SK-N-SH (cell line): ENCODE measurements at regions not wholly inside any gene's neighbourhood (a gene's known extent, or its start where the extent isn't known, plus 50 kb on each side); places are given as distances from the start of the nearest gene placed in this dataset.

ENCODE experiments used
- CTCF ChIA-PET: fragments of 300-600, 350-600 bp; formaldehyde crosslinking; extraction: SDS; loops from one replicate; lab custom pipeline; 2021; lab: Yijun Ruan, JAX
- POLR2A ChIA-PET: fragments of 350-600 bp; sonication (Branson Sonifier 250); formaldehyde crosslinking; extraction: SDS; loops from one replicate; lab custom pipeline; 2020; ENCODE audit warnings: antibody characterized with exemption, inconsistent platforms; lab: Yijun Ruan, JAX
- DNase-seq: peaks from one replicate; pipeline ENCODE4 v3.0.0; 2012
- H2AFZ ChIP-seq: fragments of 200-600 bp; sonication (generic); 2 replicates; pipeline ENCODE4 v1.8.1; 2016; ENCODE audit warnings: antibody characterized with exemption, mild to moderate bottlenecking, low read depth
- H3F3A ChIP-seq: fragments of 200-600 bp; sonication (generic); replicated peaks from 2 replicates; pipeline ENCODE3; 2016; ENCODE audit warnings: antibody characterized with exemption, mild to moderate bottlenecking; ENCODE audit not compliant: insufficient read depth
- H3K27ac ChIP-seq, 2 experiments: fragments of 200-500 bp in 1 of 2; fragments of 200-600 bp in 1 of 2; sonication (Bioruptor generic) in 1 of 2; sonication (generic), shearing (Covaris generic) in 1 of 2; 2 replicates each; pipeline versions ENCODE4 v1.5.1 to v1.6.1; 2014 to 2016; ENCODE audit warnings: low read depth in 2 of 2, inconsistent platforms in 1 of 2, low read length in 1 of 2, mild to moderate bottlenecking in 1 of 2, mixed read lengths in 1 of 2
- H3K27me3 ChIP-seq: fragments of 200-600 bp; sonication (generic), shearing (Covaris generic); 2 replicates; pipeline ENCODE4 v1.6.1; 2016; ENCODE audit warnings: mixed run types; ENCODE audit not compliant: insufficient read depth
- H3K36me3 ChIP-seq, 2 experiments: fragments of 200-500 bp in 1 of 2; fragments of 200-600 bp in 1 of 2; sonication (Bioruptor generic) in 1 of 2; sonication (generic) in 1 of 2; replicated peaks in 1 of 2; 2 replicates each; pipeline versions ENCODE3 to v1.5.1; 2014 to 2016; ENCODE audit warnings: low read length in 1 of 2, mild to moderate bottlenecking in 1 of 2; ENCODE audit not compliant: insufficient read depth in 2 of 2, control insufficient read depth in 1 of 2
- H3K4me1 ChIP-seq, 2 experiments: fragments of 200-500 bp in 1 of 2; fragments of 200-600 bp in 1 of 2; sonication (Bioruptor generic) in 1 of 2; sonication (generic), shearing (Covaris generic) in 1 of 2; 2 replicates each; pipeline versions ENCODE4 v1.5.1 to v1.6.1; 2014 to 2016; ENCODE audit warnings: low read depth in 1 of 2, low read length in 1 of 2, mixed run types in 1 of 2; ENCODE audit not compliant: insufficient read depth in 2 of 2, control insufficient read depth in 1 of 2
- H3K4me2 ChIP-seq: fragments of 200-600 bp; sonication (generic), shearing (Covaris generic); 2 replicates; pipeline ENCODE4 v1.6.1; 2017; ENCODE audit warnings: mixed run types
- H3K4me3 ChIP-seq, 2 experiments: fragments of 200-500 bp in 1 of 2; fragments of 200-600 bp in 1 of 2; sonication (Bioruptor generic) in 1 of 2; sonication (generic), shearing (Covaris generic) in 1 of 2; 2 replicates each; pipeline versions ENCODE4 v1.5.1 to v1.8.1; 2014 to 2016; ENCODE audit warnings: low read depth in 2 of 2, inconsistent platforms in 1 of 2, low read length in 1 of 2, mild to moderate bottlenecking in 1 of 2, mixed read lengths in 1 of 2, moderate library complexity in 1 of 2
- H3K79me2 ChIP-seq: fragments of 200-600 bp; sonication (generic); 2 replicates; pipeline ENCODE4 v1.8.1; 2017; ENCODE audit warnings: mild to moderate bottlenecking; ENCODE audit not compliant: insufficient read depth
- H3K9ac ChIP-seq: fragments of 200-600 bp; sonication (generic); 2 replicates; pipeline ENCODE4 v1.6.1; 2017; ENCODE audit warnings: mixed run types
- H3K9me2 ChIP-seq: fragments of 200-600 bp; sonication (generic); 2 replicates; pipeline ENCODE4 v1.6.1; 2017; ENCODE audit warnings: mixed run types
- H3K9me3 ChIP-seq: fragments of 200-600 bp; sonication (generic); 2 replicates; pipeline ENCODE4 v1.6.1; 2017; ENCODE audit warnings: mixed run types, mild to moderate bottlenecking, moderate library complexity
- H4K20me1 ChIP-seq: fragments of 200-600 bp; sonication (generic); 2 replicates; pipeline ENCODE4 v1.6.1; 2017; ENCODE audit warnings: mild to moderate bottlenecking, mixed run types; ENCODE audit not compliant: insufficient read depth
- CHD2 ChIP-seq: fragments of 150-350 bp; IDR thresholded peaks from 2 replicates; pipeline ENCODE4 v1.6.1; 2018; ENCODE audit warnings: low read length; ENCODE audit not compliant: partially characterized antibody
- CTCF ChIP-seq: fragments of 200-600 bp; sonication (generic); IDR thresholded peaks from 2 replicates; pipeline ENCODE4 v1.6.1; 2017; ENCODE audit warnings: antibody characterized with exemption, mild to moderate bottlenecking, moderate library complexity
- ELF1 ChIP-seq: IDR thresholded peaks from 2 replicates; pipeline ENCODE4 v1.4.0; 2012
- EP300 ChIP-seq, 2 experiments: IDR thresholded peaks; 2 replicates each; pipeline versions ENCODE4 v1.4.0 to v1.6.1; 2012; ENCODE audit warnings: borderline replicate concordance in 1 of 2, low read depth in 1 of 2, low read length in 1 of 2
- GABPA ChIP-seq: IDR thresholded peaks from 2 replicates; pipeline ENCODE4 v1.4.0; 2012; ENCODE audit warnings: low read depth, mild to moderate bottlenecking
- GATA2 ChIP-seq: sonication (generic); formaldehyde crosslinking; IDR thresholded peaks from 2 replicates; pipeline ENCODE4 v1.5.0; 2020; ENCODE audit warnings: mild to moderate bottlenecking, missing genetic modification reagents
- MAX ChIP-seq: IDR thresholded peaks from 2 replicates; pipeline ENCODE4 v1.4.0; 2012; ENCODE audit warnings: low read depth
- MEF2A ChIP-seq: IDR thresholded peaks from 2 replicates; pipeline ENCODE4 v1.4.0; 2012; ENCODE audit warnings: low read depth, borderline replicate concordance
- NFIC ChIP-seq: IDR thresholded peaks from 2 replicates; pipeline ENCODE4 v1.4.0; 2012; ENCODE audit warnings: borderline replicate concordance
- PBX3 ChIP-seq: IDR thresholded peaks from 2 replicates; pipeline ENCODE4; 2012
- POLR2AphosphoS5 ChIP-seq: IDR thresholded peaks from 2 replicates; pipeline ENCODE4 v1.6.1; 2012; ENCODE audit warnings: low read depth, low read length
- RAD21 ChIP-seq: IDR thresholded peaks from 2 replicates; pipeline ENCODE4 v1.6.1; 2012; ENCODE audit warnings: mild to moderate bottlenecking, low read length
- RCOR1 ChIP-seq: fragments of 150-350 bp; IDR thresholded peaks from 2 replicates; pipeline ENCODE4 v1.6.1; 2017; ENCODE audit warnings: antibody characterized with exemption, low read length
- REST ChIP-seq: IDR thresholded peaks from 2 replicates; pipeline ENCODE4 v1.6.1; 2012; ENCODE audit warnings: mild to moderate bottlenecking, low read depth, low read length, moderate library complexity
- SIN3A ChIP-seq: IDR thresholded peaks from 2 replicates; pipeline ENCODE4 v1.6.1; 2012; ENCODE audit warnings: low read depth, mild to moderate bottlenecking, low read length, moderate library complexity, borderline replicate concordance
- SMC3 ChIP-seq: IDR thresholded peaks from 2 replicates; pipeline ENCODE4 v1.6.1; 2012; ENCODE audit warnings: low read depth, low read length, improper control_type of control experiment
- TEAD4 ChIP-seq: IDR thresholded peaks from 2 replicates; pipeline ENCODE4 v1.4.0; 2012; ENCODE audit warnings: mild to moderate bottlenecking, borderline replicate concordance; ENCODE audit not compliant: insufficient read depth
- USF2 ChIP-seq: fragments of 150-350 bp; IDR thresholded peaks from 2 replicates; pipeline ENCODE4 v1.6.1; 2017; ENCODE audit warnings: antibody characterized with exemption, low read length, low read depth, borderline replicate concordance
- YY1 ChIP-seq: IDR thresholded peaks from 2 replicates; pipeline ENCODE4 v1.4.0; 2012; ENCODE audit warnings: low read depth, mild to moderate bottlenecking
- ZBTB33 ChIP-seq: IDR thresholded peaks from 2 replicates; pipeline ENCODE4 v1.4.0; 2012; ENCODE audit warnings: low read depth, borderline replicate concordance

GRCh38 chr1:83527987-83528386 lies 470.9 kb downstream of the TTLL7 start:
- DNase-seq, result no peak
- Histone ChIP-seq H3F3A (no peaks in the 10 kb centered on the region), H4K20me1 (no peaks in the 10 kb centered on the region), H3K9me3 (no peaks in the 10 kb centered on the region), H3K4me2 (no peak overlapping the region), H3K27ac (no peak overlapping the region), H3K36me3 (no peaks in the 10 kb centered on the region), H3K4me3 (no peak overlapping the region), H3K4me1 (no peaks in the 10 kb centered on the region), H3K9ac (no peak overlapping the region), H3K79me2 (no peaks in the 10 kb centered on the region), H3K27me3 (no peaks in the 10 kb centered on the region), H2AFZ (no peak overlapping the region), H3K9me2 (no peaks in the 10 kb centered on the region)
- ChIA-PET CTCF (no interaction called here), POLR2A (no interaction called here)
- no peak for TF ChIP-seq RCOR1
- TF ChIP-seq MEF2A, result no peak
- no peak for TF ChIP-seq EP300 (IDR thresholded peaks at IDR 0.05; ENCODE audit: borderline replicate concordance in 1 of 2, low read depth in 1 of 2, low read length in 1 of 2)
- TF ChIP-seq USF2, result no peak
- no peak for TF ChIP-seq CHD2
- no peak for TF ChIP-seq MAX
- no peak for TF ChIP-seq SMC3
- TF ChIP-seq POLR2AphosphoS5, result no peak
- no peak for TF ChIP-seq ELF1
- TF ChIP-seq ZBTB33, result no peak
- no peak for TF ChIP-seq GATA2
- TF ChIP-seq REST, result no peak
- TF ChIP-seq GABPA, result no peak
- no peak for TF ChIP-seq RAD21
- TF ChIP-seq CTCF, result no peak
- TF ChIP-seq NFIC, result no peak
- no peak for TF ChIP-seq YY1
- TF ChIP-seq SIN3A, result no peak
- no peak for TF ChIP-seq PBX3
- TF ChIP-seq TEAD4, result no peak
